PFSK-1 (cell line): ENCODE measurements at regions not wholly inside any gene's neighbourhood (a gene's known extent, or its start where the extent isn't known, plus 50 kb on each side); places are given as distances from the start of the nearest gene placed in this dataset.

Source experiments
- POLR2AphosphoS5 ChIP-seq: IDR thresholded peaks from 2 replicates; pipeline ENCODE4 v1.6.1; 2012; ENCODE audit warnings: low read depth, mild to moderate bottlenecking, control low read depth, low read length, moderate library complexity
- SIN3A ChIP-seq: IDR thresholded peaks from 2 replicates; pipeline ENCODE4 v1.6.1; 2012; ENCODE audit warnings: mild to moderate bottlenecking, low read length, moderate library complexity, borderline replicate concordance; ENCODE audit not compliant: insufficient read depth
- TAF1 ChIP-seq: IDR thresholded peaks from 2 replicates; pipeline ENCODE4 v1.6.1; 2012; ENCODE audit warnings: low read length, control low read depth, borderline replicate concordance; ENCODE audit not compliant: insufficient read depth

- no peak for TF ChIP-seq SIN3A
- no peak for TF ChIP-seq TAF1
- no peak for TF ChIP-seq POLR2AphosphoS5
Measured at GRCh38 chr1:60918867-60919266, 163.5 kb upstream of the NFIA start.
